ENCODE measurements at regions not wholly inside any gene's neighbourhood (a gene's known extent, or its start where the extent isn't known, plus 50 kb on each side); places are given as distances from the start of the nearest gene placed in this dataset.

GRCh38 chr3:181660337-181660736, 51.4 kb upstream of the SOX2 start:
- no peak for DNase-seq (ENCODE audit: extremely low read depth, insufficient read length)
- no peaks in the 10 kb centered on the region for H3K36me3 ChIP-seq (ENCODE audit: control insufficient read depth, insufficient read depth, low read length)
- no peak for TF ChIP-seq CTCF (IDR thresholded peaks at IDR 0.05; ENCODE audit: insufficient read depth, low read length, poor library complexity, severe bottlenecking)
- H3K4me3 ChIP-seq (replicated peaks; ENCODE audit: low read depth, low read length) = no peak overlapping the region
- H3K27me3 ChIP-seq (replicated peaks; ENCODE audit: control insufficient read depth, insufficient read depth, low read length) = no peaks in the 10 kb centered on the region

DNA sequence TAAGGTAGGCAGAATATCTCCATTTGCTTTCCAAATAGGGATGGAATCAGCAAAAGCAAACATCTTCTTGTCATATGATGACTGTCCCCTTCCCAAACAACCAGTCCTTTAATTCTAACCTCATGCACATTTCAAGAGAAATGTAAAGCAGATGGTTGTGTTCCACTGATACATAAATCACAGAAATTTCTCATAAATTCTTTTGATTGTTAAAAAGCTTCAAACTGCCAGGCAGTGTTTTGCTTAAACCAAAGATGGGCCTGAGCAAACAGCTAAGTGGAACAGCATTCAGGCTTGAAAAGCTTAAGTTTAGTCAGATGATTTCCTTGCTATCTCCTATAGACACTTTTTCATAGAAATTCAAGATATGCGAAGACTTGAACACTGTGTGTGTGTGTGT, 74.3 kb upstream of the SOX2 start:
- TF ChIP-seq CTCF (IDR thresholded peaks at IDR 0.05; ENCODE audit: insufficient read depth, low read length, poor library complexity, severe bottlenecking) = no peak
- no peaks in the 10 kb centered on the region for H3K27me3 ChIP-seq (replicated peaks; ENCODE audit: control insufficient read depth, insufficient read depth, low read length)
- no peak overlapping the region for H3K4me3 ChIP-seq (replicated peaks; ENCODE audit: low read depth, low read length)
- no peaks in the 10 kb centered on the region for H3K36me3 ChIP-seq (ENCODE audit: control insufficient read depth, insufficient read depth, low read length)
- DNase-seq (ENCODE audit: extremely low read depth, insufficient read length) = no peak

DNA sequence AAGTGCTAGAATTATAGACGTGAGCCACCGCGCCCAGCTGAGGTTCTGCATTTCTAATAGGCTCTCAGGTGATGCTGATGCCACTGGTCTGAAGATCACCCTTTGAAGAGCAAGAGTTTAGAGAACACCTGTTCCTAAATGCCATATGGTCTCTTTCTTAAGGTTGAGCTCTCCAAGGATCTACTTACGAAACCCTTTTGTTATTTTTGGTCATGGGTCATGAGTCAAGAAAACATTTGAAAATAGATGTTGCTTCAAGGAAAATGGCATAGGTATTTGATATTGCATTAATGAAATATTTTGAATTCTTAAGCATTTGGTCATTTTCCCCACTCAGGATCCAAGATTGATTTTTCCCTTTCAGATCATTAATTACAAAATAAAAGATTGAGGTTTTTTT, 74.7 kb upstream of the SOX2 start:
- Histone ChIP-seq H3K27me3 (replicated peaks; ENCODE audit: control insufficient read depth, insufficient read depth, low read length) (no peaks in the 10 kb centered on the region), H3K36me3 (ENCODE audit: control insufficient read depth, insufficient read depth, low read length) (no peaks in the 10 kb centered on the region), H3K4me3 (replicated peaks; ENCODE audit: low read depth, low read length) (no peak overlapping the region)
- DNase-seq (ENCODE audit: extremely low read depth, insufficient read length) = no peak
- TF ChIP-seq CTCF (IDR thresholded peaks at IDR 0.05; ENCODE audit: insufficient read depth, low read length, poor library complexity, severe bottlenecking) = no peak

GRCh38 chr3:181635141-181635540, 76.6 kb upstream of the SOX2 start:
- Histone ChIP-seq H3K4me3 (replicated peaks; ENCODE audit: low read depth, low read length) (no peak overlapping the region), H3K27me3 (replicated peaks; ENCODE audit: control insufficient read depth, insufficient read depth, low read length) (no peaks in the 10 kb centered on the region), H3K36me3 (ENCODE audit: control insufficient read depth, insufficient read depth, low read length) (no peaks in the 10 kb centered on the region)
- no peak for DNase-seq (ENCODE audit: extremely low read depth, insufficient read length)
- TF ChIP-seq CTCF (IDR thresholded peaks at IDR 0.05; ENCODE audit: insufficient read depth, low read length, poor library complexity, severe bottlenecking) = no peak

DNA sequence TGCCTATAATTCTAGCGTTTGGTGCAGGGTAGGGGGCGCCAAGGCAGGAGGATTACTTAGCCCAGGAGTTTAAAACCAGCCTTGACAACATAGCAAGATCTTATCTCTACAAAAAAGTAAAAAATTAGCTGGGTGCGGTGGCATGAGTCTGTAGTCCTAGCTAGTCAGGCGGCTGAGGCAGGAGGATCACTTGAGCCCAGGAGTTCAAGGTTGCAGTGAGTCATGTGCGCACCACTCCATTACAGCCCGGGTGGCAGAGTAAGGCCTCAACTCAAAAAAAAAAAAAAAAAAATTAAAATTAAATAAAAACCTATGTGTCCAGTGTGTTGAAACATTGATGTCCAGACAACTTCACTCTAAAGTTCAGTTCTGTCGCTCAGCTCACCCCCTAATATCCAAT, 78.2 kb upstream of the SOX2 start:
- H3K4me3 ChIP-seq (replicated peaks; ENCODE audit: low read depth, low read length) = no peak overlapping the region
- TF ChIP-seq CTCF (IDR thresholded peaks at IDR 0.05; ENCODE audit: insufficient read depth, low read length, poor library complexity, severe bottlenecking) = no peak
- H3K27me3 ChIP-seq (replicated peaks; ENCODE audit: control insufficient read depth, insufficient read depth, low read length) = no peaks in the 10 kb centered on the region
- H3K36me3 ChIP-seq (ENCODE audit: control insufficient read depth, insufficient read depth, low read length) = no peaks in the 10 kb centered on the region
- DNase-seq (ENCODE audit: extremely low read depth, insufficient read length) = no peak

DNA sequence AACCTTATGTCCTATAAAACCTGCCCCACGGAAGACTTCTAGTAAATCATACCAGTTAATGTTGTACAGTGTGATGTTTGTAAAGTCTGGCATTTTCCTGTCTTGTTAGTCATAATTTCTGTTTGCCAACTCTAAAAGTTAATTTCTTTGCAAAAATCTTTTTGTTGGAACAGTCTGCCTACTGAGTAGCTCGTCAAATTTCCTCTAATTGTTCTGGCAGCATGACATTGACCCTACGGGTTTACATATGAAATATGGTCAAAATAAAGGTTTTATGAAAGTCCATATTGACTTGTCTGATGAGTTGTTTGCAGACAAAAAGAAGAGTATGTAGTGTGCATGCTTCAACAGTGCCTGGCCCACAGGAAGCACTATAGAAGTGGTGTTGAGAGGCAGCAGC, 79.8 kb upstream of the SOX2 start:
- no peak for DNase-seq (ENCODE audit: extremely low read depth, insufficient read length)
- no peaks in the 10 kb centered on the region for H3K27me3 ChIP-seq (replicated peaks; ENCODE audit: control insufficient read depth, insufficient read depth, low read length)
- H3K4me3 ChIP-seq (replicated peaks; ENCODE audit: low read depth, low read length) = no peak overlapping the region
- no peak for TF ChIP-seq CTCF (IDR thresholded peaks at IDR 0.05; ENCODE audit: insufficient read depth, low read length, poor library complexity, severe bottlenecking)
- no peaks in the 10 kb centered on the region for H3K36me3 ChIP-seq (ENCODE audit: control insufficient read depth, insufficient read depth, low read length)
